GM12878 (cell line): ENCODE measurements at regions not wholly inside any gene's neighbourhood (a gene's known extent, or its start where the extent isn't known, plus 50 kb on each side); places are given as distances from the start of the nearest gene placed in this dataset.

ENCODE experiments used
- ATAC-seq: fragments of 200-7000 bp; cut with Tn5 transposase; 3 replicates; pipeline ENCODE4 v1.9.1; 2020; ENCODE audit warnings: mild to moderate bottlenecking, moderate library complexity
- BruUV-seq: library from RNA; stranded (reverse); fragments of 400-500 nt; replicated peaks from 2 replicates; lab custom pipeline; 2021; lab: Mats Ljungman, UMichigan
- CTCF ChIA-PET: fragments of 300-600 bp; sonication (Branson Sonifier 250); formaldehyde crosslinking; extraction: SDS; loops from one replicate; lab custom pipeline; 2021; ENCODE audit warnings: inconsistent platforms; lab: Yijun Ruan, JAX
- POLR2A ChIA-PET: fragments of 350-600 bp; formaldehyde crosslinking; extraction: SDS; loops from one replicate; lab custom pipeline; 2021; ENCODE audit warnings: inconsistent platforms; lab: Charles Lee
- RAD21 ChIA-PET: fragments of 300-600 bp; sonication (Branson Sonifier 250); formaldehyde crosslinking; loops from one replicate; lab custom pipeline; 2023; ENCODE audit warnings: antibody characterized with exemption; ENCODE audit not compliant: unreplicated experiment; lab: Charles Lee
- SMC1A ChIA-PET: fragments of 300-600 bp; sonication (Branson Sonifier 250); formaldehyde crosslinking; loops from one replicate; lab custom pipeline; 2023; ENCODE audit not compliant: unreplicated experiment, uncharacterized antibody; lab: Charles Lee
- DNase-seq: peaks from one replicate; pipeline ENCODE4 v3.0.0-alpha.2; 2011; ENCODE audit warnings: low read depth, low spot score
- FAIRE-seq: peaks from 3 replicates; lab custom pipeline; 2011; peaks lifted over from hg19 to GRCh38; lab: Jason Lieb, UNC
- H2AFZ ChIP-seq: 2 replicates; pipeline ENCODE4 v1.6.0; 2011; ENCODE audit warnings: low read depth, low read length, control low read depth; ENCODE audit not compliant: control insufficient read depth
- H3K27ac ChIP-seq: 2 replicates; pipeline ENCODE4 v1.5.1; 2011; ENCODE audit warnings: control low read depth; ENCODE audit not compliant: control insufficient read depth, insufficient read depth
- H3K27me3 ChIP-seq, 2 experiments: replicated peaks in 1 of 2; 2 replicates each; pipeline versions ENCODE4 v1.6.0 to v1.6.1; 2011; ENCODE audit warnings: low read length in 1 of 2; ENCODE audit not compliant: control insufficient read depth in 2 of 2, insufficient read depth in 2 of 2
- H3K36me3 ChIP-seq, 2 experiments: 2 replicates each; pipeline ENCODE4 v1.5.1; 2011; ENCODE audit warnings: low read length in 1 of 2; ENCODE audit not compliant: control insufficient read depth in 2 of 2, insufficient read depth in 2 of 2
- H3K4me1 ChIP-seq: 2 replicates; pipeline ENCODE4 v1.6.1; 2011; ENCODE audit warnings: mild to moderate bottlenecking, low read length, moderate library complexity, mixed read lengths; ENCODE audit not compliant: control insufficient read depth, insufficient read depth
- H3K4me2 ChIP-seq: 2 replicates; pipeline ENCODE4 v1.6.0; 2011; ENCODE audit warnings: control low read depth; ENCODE audit not compliant: control insufficient read depth, insufficient read depth
- H3K4me3 ChIP-seq: fragments of 200-600 bp; sonication (generic); 2 replicates; pipeline ENCODE4 v1.5.1; 2016
- H3K79me2 ChIP-seq: 2 replicates; pipeline ENCODE4 v1.6.0; 2011; ENCODE audit warnings: low read length; ENCODE audit not compliant: control insufficient read depth, insufficient read depth
- H3K9ac ChIP-seq: 2 replicates; pipeline ENCODE4 v1.8.0; 2011; ENCODE audit warnings: low read length, control low read depth, mixed read lengths; ENCODE audit not compliant: control insufficient read depth, insufficient read depth
- H3K9me3 ChIP-seq: replicated peaks from 3 replicates; pipeline ENCODE4 v1.5.1; 2011; ENCODE audit warnings: mild to moderate bottlenecking, low read length; ENCODE audit not compliant: control insufficient read depth, insufficient read depth
- H4K20me1 ChIP-seq: 2 replicates; pipeline ENCODE4 v1.6.0; 2011; ENCODE audit not compliant: control insufficient read depth, insufficient read depth
- CREM ChIP-seq: IDR thresholded peaks from 2 replicates; pipeline ENCODE4 v1.6.1; 2014; ENCODE audit warnings: antibody characterized with exemption, low read depth
- GABPA ChIP-seq: IDR thresholded peaks from 2 replicates; pipeline ENCODE4 v1.6.1; 2014; ENCODE audit warnings: antibody characterized with exemption, low read depth, mild to moderate bottlenecking, inconsistent platforms
- RELA ChIP-seq: fragments of 450-650 bp; IDR thresholded peaks from 2 replicates; pipeline ENCODE4 v1.8.0; 2014; ENCODE audit warnings: borderline replicate concordance; ENCODE audit not compliant: partially characterized antibody
- RFX5 ChIP-seq: IDR thresholded peaks from 2 replicates; pipeline ENCODE4 v1.6.1; 2011; ENCODE audit warnings: low read depth, low read length, improper control_type of control experiment
- SIN3A ChIP-seq: IDR thresholded peaks from 2 replicates; pipeline ENCODE4 v1.6.1; 2012; ENCODE audit warnings: low read depth, low read length, improper control_type of control experiment
- SMARCA5 ChIP-seq: fragments of 450-650 bp; IDR thresholded peaks from 2 replicates; pipeline ENCODE4 v1.6.1; 2017; ENCODE audit warnings: mild to moderate bottlenecking
- SPI1 ChIP-seq: IDR thresholded peaks from 2 replicates; pipeline ENCODE4 v1.6.1; 2011; ENCODE audit warnings: low read depth, mild to moderate bottlenecking, low read length, moderate library complexity, borderline replicate concordance; ENCODE audit not compliant: insufficient read depth
- SREBF2 ChIP-seq: IDR thresholded peaks from 2 replicates; pipeline ENCODE4 v1.6.1; 2012; ENCODE audit warnings: mild to moderate bottlenecking, low read length
- ZZZ3 ChIP-seq: IDR thresholded peaks from 2 replicates; pipeline ENCODE4 v1.6.1; 2011; ENCODE audit warnings: low read depth; ENCODE audit not compliant: control insufficient read depth, insufficient read length
- WGBS: methylation state at CpG from one replicate; pipeline ENCODE4 v1.1.6; 2016; ENCODE audit warnings: low lambda C conversion rate; ENCODE audit not compliant: insufficient replicate concordance, insufficient coverage; ENCODE audit errors: missing lambda C conversion rate; 5-methylcytosine and 5-hydroxymethylcytosine counted together
- in situ Hi-C: fragments of 300-500 bp; cut with MboI; formaldehyde crosslinking; loops from 9 replicates; pipeline ENCODE4 v1.14.3; 2018; ENCODE audit warnings: mixed read lengths
- intact Hi-C: fragments of 100-400 bp; cut with micrococcal nuclease; formaldehyde crosslinking; loops from one replicate; pipeline ENCODE4 v1.14.2; 2022; ENCODE audit not compliant: unreplicated experiment
- TF ChIP-seq, protein P1 (sequence below): fragments of 450-650 bp; IDR thresholded peaks from 2 replicates; pipeline ENCODE4 v1.6.1; 2016; ENCODE audit warnings: mild to moderate bottlenecking, moderate library complexity, borderline replicate concordance

- Histone ChIP-seq H2AFZ (no peak overlapping the region), H3K27ac (no peak overlapping the region), H3K4me1 (no peaks in the 10 kb centered on the region), H3K9me3 (no peaks in the 10 kb centered on the region), H3K36me3 (no peaks in the 10 kb centered on the region), H4K20me1 (no peaks in the 10 kb centered on the region), H3K79me2 (no peaks in the 10 kb centered on the region), H3K27me3 (no peaks in the 10 kb centered on the region), H3K4me2 (no peak overlapping the region), H3K4me3 (no peak overlapping the region), H3K9ac (no peak overlapping the region)
- ChIA-PET CTCF (no interaction called here), POLR2A (no interaction called here), RAD21 (no interaction called here), SMC1A (no interaction called here)
- no TSS peak for BruUV-seq
- no peak for TF ChIP-seq GABPA
- TF ChIP-seq SPI1 = no peak
- no peak for TF ChIP-seq CREM
- TF ChIP-seq RFX5 = no peak
- no peak for TF ChIP-seq RELA
- TF ChIP-seq, protein P1, sequence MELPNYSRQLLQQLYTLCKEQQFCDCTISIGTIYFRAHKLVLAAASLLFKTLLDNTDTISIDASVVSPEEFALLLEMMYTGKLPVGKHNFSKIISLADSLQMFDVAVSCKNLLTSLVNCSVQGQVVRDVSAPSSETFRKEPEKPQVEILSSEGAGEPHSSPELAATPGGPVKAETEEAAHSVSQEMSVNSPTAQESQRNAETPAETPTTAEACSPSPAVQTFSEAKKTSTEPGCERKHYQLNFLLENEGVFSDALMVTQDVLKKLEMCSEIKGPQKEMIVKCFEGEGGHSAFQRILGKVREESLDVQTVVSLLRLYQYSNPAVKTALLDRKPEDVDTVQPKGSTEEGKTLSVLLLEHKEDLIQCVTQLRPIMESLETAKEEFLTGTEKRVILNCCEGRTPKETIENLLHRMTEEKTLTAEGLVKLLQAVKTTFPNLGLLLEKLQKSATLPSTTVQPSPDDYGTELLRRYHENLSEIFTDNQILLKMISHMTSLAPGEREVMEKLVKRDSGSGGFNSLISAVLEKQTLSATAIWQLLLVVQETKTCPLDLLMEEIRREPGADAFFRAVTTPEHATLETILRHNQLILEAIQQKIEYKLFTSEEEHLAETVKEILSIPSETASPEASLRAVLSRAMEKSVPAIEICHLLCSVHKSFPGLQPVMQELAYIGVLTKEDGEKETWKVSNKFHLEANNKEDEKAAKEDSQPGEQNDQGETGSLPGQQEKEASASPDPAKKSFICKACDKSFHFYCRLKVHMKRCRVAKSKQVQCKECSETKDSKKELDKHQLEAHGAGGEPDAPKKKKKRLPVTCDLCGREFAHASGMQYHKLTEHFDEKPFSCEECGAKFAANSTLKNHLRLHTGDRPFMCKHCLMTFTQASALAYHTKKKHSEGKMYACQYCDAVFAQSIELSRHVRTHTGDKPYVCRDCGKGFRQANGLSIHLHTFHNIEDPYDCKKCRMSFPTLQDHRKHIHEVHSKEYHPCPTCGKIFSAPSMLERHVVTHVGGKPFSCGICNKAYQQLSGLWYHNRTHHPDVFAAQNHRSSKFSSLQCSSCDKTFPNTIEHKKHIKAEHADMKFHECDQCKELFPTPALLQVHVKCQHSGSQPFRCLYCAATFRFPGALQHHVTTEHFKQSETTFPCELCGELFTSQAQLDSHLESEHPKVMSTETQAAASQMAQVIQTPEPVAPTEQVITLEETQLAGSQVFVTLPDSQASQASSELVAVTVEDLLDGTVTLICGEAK = no peak
- TF ChIP-seq ZZZ3 = no peak
- TF ChIP-seq SREBF2 = no peak
- TF ChIP-seq SIN3A = no peak
- no peak for TF ChIP-seq SMARCA5
- DNase-seq (no peak), ATAC-seq (no peak), FAIRE-seq (no peak)
- WGBS = 0% methylated on average over 2 of the region's 2 CpGs
- intact Hi-C loops (no loop called here), in situ Hi-C loops (no loop called here)
Measured at GRCh38 chr3:177753451-177754155, 556.3 kb upstream of the TBL1XR1 start.
